KBM-7 (cell line): ENCODE measurements at regions not wholly inside any gene's neighbourhood (a gene's known extent, or its start where the extent isn't known, plus 50 kb on each side); places are given as distances from the start of the nearest gene placed in this dataset.
"Not testable (repeated sequence)": the region's sequence is repeated elsewhere in the genome, so short reads cannot be mapped to it uniquely, and the experiment has no call there.

Experiments used
- DNase-seq: peaks from one replicate; pipeline ENCODE4 v3.0.0-alpha.2; 2015
- in situ Hi-C: fragments of 300-500 bp; cut with MboI; formaldehyde crosslinking; loops from 2 replicates; pipeline ENCODE4 v1.14.3; 2020; ENCODE audit warnings: low sequenced_read_pairs, low pct_unique_long_range_greater_than_20kb, mixed read lengths

- in situ Hi-C loops, result not testable (repeated sequence)
- peak; percentile 70 for DNase-seq
Measured at GRCh38 chr3:156043832-156044633, 76.3 kb upstream of the KCNAB1 start.

DNA sequence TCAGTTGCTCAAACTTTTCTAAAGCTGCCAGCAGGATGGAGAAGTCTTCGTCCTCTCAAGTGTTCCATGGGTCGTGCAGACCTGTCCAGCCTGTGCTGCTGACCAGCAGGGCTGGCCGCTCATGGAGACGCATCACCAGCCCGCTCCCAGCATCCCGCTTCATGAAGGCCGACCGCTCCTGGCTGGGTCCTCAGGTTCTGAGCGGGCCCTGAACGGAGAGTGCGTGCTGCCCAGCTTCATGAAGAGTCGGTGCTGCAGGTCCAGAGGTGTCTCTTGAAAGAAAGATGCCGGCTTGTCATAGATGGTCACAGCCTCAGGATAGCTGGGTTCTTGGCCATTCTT is 75.8 kb upstream of the KCNAB1 start:
- in situ Hi-C loops, result no loop called here
- no peak for DNase-seq

DNA sequence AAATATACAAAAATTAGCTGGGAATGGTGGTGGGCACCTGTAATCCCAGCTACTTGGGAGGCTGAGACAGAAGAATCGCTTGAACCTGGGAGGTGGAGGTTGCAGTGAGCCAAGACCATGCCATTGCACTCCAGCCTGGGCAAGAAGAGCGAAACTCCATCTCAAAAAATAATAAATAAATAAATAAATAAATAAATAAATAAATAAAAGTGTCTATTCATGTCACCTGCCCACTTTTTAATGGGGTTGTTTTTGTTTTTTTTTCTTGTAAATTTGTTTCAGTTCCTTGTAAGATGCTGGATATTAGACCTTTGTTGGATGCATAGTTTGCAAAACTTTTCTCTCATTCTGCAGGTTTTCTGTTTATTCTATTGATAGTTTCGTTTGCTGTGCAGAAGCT is 71.9 kb upstream of the KCNAB1 start:
- in situ Hi-C loops, DNase-seq: not testable (repeated sequence)

DNA sequence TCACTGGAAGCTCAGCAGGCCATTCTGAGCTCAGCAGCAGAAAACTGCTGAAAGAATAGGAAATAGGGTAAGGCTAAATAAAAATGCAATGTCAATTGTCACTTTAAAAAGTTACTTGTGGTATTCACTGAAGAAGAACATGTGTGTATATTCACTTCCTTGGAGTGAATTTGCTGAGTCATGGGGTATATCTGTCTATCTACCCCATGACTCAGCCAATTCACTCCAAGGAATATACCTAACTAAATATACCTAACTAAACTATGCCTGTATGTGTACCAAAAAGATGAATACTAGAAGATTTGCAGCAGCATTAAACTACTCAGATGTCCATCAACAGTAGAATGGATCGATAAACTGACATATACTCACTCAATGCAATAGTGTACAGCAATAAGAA is 69.5 kb upstream of the KCNAB1 start:
- in situ Hi-C loops, result no loop called here
- no peak for DNase-seq

DNA sequence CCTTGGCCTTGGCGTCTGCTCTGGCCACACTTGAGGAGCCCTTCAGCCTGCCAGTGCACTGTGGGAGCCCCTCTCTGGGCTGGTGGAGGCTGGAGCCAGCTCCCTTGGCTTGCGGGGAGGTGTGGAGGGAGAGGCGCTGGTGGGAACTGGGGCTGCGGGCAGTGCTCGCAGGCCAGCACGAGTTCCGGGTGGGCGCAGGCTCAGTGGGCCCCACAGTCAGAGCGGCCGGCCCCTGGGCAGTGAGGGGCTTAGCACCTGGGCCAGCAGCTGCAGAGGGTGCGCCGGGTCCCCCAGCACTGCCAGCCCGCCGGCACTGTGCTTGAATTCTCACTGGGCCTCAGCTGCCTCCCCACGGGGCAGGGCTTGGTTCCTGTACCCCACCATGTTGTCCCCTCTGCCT is 68.7 kb upstream of the KCNAB1 start:
- no peak for DNase-seq
- in situ Hi-C loops, result no loop called here

DNA sequence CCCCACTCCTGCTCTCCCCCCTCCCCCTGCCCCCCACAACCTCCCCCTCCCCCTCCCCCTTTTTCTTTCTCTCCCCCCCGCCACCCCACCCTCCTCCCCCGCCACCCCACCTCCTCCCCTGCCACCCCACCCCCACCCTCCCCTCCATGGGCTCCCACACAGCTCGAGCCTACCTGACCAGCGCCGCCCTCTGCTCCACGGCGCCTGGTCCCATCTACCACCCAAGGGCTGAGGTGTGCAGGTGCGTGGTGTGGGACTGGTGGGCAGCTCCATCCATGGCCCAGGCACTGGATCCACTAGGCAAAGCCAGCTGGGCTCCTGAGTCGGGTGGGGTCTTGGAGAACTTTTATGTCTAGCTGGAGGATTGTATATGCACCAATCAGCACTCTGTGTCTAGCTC is 68.3 kb upstream of the KCNAB1 start:
- in situ Hi-C loops, result no loop called here
- no peak for DNase-seq

DNA sequence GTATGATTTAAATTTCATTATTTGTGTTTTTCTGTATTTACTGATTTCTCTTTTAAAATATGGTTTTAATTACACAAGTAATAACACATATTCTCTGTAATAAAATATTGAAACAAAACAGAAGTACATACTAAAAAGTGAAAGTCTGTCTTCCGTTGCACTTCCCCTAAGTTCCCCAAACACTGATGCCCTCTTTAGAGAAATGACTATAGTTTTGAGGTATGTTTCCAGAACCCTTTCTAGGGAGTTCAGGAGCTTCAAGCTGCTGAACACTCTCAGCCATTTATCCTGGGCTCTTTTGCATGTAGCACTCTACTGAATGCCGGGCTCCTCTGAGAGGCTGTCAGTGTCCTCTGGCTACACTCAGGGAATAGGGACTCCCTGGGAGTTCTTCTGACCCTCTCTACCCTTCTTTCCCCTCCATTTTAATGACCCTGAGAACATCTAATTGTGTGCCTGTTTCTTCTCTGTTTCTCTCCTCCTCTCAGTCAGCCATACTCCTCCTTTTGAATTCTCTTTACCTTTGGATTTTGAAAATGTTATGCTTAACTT is 60.4 kb upstream of the KCNAB1 start:
- in situ Hi-C loops, result no loop called here
- no peak for DNase-seq

DNA sequence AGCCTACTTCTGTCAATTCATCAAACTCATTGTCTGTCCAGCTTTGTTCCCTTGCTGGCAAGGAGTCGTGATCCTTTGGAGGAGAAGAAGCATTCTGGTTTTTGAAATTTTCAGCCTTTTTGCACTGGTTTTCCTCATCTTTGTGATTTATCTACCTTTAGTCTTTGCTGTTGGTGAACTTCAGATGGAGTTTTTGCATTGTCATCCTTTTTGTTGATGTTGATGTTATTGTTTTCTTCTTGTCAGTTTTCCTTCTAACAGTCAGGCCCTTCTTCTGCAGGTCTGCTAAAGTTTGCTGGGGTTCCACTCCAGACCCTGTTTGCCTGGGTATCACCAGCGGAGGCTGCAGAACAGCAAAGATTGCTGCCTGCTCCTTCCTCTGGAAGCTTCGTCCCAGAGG is 52.2 kb upstream of the KCNAB1 start:
- in situ Hi-C loops, DNase-seq: not testable (repeated sequence)

DNA sequence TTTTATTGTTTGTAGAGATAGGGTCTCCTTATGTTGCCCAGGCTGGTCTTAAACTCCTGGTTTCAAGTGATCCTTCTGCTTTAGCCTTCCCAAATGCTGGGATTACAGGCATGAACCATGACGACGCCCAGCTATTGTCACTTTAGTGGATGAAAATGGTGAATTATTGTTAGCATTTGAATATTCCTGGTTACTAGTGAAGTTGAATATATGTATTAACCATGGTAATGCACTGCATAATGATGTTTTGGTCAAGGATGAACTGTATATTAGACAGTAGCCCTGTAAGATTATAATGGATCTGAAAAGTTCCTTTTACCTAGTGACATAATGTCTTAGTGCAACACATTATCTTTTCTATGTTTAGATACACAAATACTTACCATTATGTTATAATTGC is 50.4 kb upstream of the KCNAB1 start:
- no peak for DNase-seq
- in situ Hi-C loops, result no loop called here
